ENCODE measurements at regions not wholly inside any gene's neighbourhood (a gene's known extent, or its start where the extent isn't known, plus 50 kb on each side); places are given as distances from the start of the nearest gene placed in this dataset.

- Histone ChIP-seq H3K4me3 (no peak overlapping the region), H3K27ac (no peak overlapping the region)
- DNase-seq (ENCODE audit: low spot score): no peak
- TF ChIP-seq CTCF (IDR thresholded peaks at IDR 0.05): no peak
Observed at GRCh38 chr18:71966791-71967190, 577.4 kb downstream of the CBLN2 start.

- no peak for TF ChIP-seq CTCF (IDR thresholded peaks at IDR 0.05)
- Histone ChIP-seq H3K27ac (no peak overlapping the region), H3K4me3 (no peak overlapping the region)
- DNase-seq (ENCODE audit: low spot score): no peak
Observed at GRCh38 chr18:71958605-71959004, 585.5 kb downstream of the CBLN2 start.

- TF ChIP-seq CTCF (IDR thresholded peaks at IDR 0.05): no peak
- Histone ChIP-seq H3K4me3 (no peak overlapping the region), H3K27ac (no peak overlapping the region)
- no peak for DNase-seq (ENCODE audit: low spot score)
Observed at GRCh38 chr18:71951001-71951400, 593.1 kb downstream of the CBLN2 start.

GRCh38 chr18:71942433-71942832 is 601.7 kb downstream of the CBLN2 start:
- H3K27ac ChIP-seq: no peak overlapping the region
- no peak overlapping the region for H3K4me3 ChIP-seq
- TF ChIP-seq CTCF (IDR thresholded peaks at IDR 0.05): no peak
- no peak for DNase-seq (ENCODE audit: low spot score)

- Histone ChIP-seq H3K27ac (no peak overlapping the region), H3K4me3 (no peak overlapping the region)
- TF ChIP-seq CTCF (IDR thresholded peaks at IDR 0.05): no peak
- DNase-seq (ENCODE audit: low spot score): no peak
Observed at GRCh38 chr18:71939483-71939882, 604.7 kb downstream of the CBLN2 start.

GRCh38 chr18:71936744-71937143 is 607.4 kb downstream of the CBLN2 start:
- no peak for TF ChIP-seq CTCF (IDR thresholded peaks at IDR 0.05)
- Histone ChIP-seq H3K4me3 (no peak overlapping the region), H3K27ac (no peak overlapping the region)
- no peak for DNase-seq (ENCODE audit: low spot score)

- H3K27ac ChIP-seq: no peak overlapping the region
- TF ChIP-seq CTCF (IDR thresholded peaks at IDR 0.05): no peak
- DNase-seq (ENCODE audit: low spot score): no peak
- H3K4me3 ChIP-seq: no peak overlapping the region
Observed at GRCh38 chr18:71919211-71919610, 624.9 kb downstream of the CBLN2 start.
